Gastrocnemius medialis (tissue), 4 donors: ENCODE measurements at regions not wholly inside any gene's neighbourhood (a gene's known extent, or its start where the extent isn't known, plus 50 kb on each side); places are given as distances from the start of the nearest gene placed in this dataset.

ENCODE experiments used
- POLR2A ChIP-seq, 2 donors: fragments of 450-650 bp; IDR thresholded peaks; one replicate each; pipeline ENCODE4 v1.6.1; 2017; ENCODE audit warnings: antibody characterized with exemption in 2 of 2, mild to moderate bottlenecking in 2 of 2, moderate library complexity in 2 of 2
- TF ChIP-seq, protein P1 (sequence below), 5 experiments: fragments of 450-650 bp in 3 of 5; fragments of 200-600 bp in 2 of 5; sonication (generic) in 2 of 5; IDR thresholded peaks in 4 of 5; conservative IDR thresholded peaks in 1 of 5; 1 replicate in 4 of 5; 2 replicates in 1 of 5; pipeline ENCODE4 v1.5.1; 2016 to 2019; ENCODE audit warnings: antibody characterized with exemption in 5 of 5, mild to moderate bottlenecking in 3 of 5, moderate library complexity in 3 of 5

- TF ChIP-seq, protein P1, sequence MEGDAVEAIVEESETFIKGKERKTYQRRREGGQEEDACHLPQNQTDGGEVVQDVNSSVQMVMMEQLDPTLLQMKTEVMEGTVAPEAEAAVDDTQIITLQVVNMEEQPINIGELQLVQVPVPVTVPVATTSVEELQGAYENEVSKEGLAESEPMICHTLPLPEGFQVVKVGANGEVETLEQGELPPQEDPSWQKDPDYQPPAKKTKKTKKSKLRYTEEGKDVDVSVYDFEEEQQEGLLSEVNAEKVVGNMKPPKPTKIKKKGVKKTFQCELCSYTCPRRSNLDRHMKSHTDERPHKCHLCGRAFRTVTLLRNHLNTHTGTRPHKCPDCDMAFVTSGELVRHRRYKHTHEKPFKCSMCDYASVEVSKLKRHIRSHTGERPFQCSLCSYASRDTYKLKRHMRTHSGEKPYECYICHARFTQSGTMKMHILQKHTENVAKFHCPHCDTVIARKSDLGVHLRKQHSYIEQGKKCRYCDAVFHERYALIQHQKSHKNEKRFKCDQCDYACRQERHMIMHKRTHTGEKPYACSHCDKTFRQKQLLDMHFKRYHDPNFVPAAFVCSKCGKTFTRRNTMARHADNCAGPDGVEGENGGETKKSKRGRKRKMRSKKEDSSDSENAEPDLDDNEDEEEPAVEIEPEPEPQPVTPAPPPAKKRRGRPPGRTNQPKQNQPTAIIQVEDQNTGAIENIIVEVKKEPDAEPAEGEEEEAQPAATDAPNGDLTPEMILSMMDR (IDR thresholded peaks at IDR 0.05 in 4 of 5, conservative IDR thresholded peaks at IDR 0.05 in 1 of 5): no peak
- no peak for TF ChIP-seq POLR2A (IDR thresholded peaks at IDR 0.05)
These were observed 598.0 kb upstream of the SOX11 start for GRCh38 chr2:5094192-5094591.
